ENCODE measurements at regions not wholly inside any gene's neighbourhood (a gene's known extent, or its start where the extent isn't known, plus 50 kb on each side); places are given as distances from the start of the nearest gene placed in this dataset.
"Not testable (repeated sequence)": the region's sequence is repeated elsewhere in the genome, so short reads cannot be mapped to it uniquely, and the experiment has no call there.

DNA sequence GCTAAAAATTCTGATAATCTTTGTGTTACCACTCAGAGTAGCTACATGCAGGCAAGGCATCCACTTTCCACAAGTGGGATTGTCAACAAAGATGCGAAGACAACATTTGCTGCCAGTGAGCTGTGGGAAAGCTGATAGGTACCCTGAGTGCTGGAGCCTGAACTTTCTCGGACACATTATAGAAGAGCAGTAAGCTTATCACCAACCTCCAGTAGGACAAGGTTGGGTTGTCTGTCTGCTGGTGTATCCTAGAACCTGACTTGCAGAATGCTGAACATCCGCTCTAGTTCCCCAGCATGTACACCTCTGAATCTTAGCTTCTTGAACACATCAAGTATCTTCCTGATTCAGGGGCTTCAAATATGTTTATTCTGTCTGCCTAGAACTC is 103.8 kb upstream of the PPM1H start:
- DNase-seq = no peak

DNA sequence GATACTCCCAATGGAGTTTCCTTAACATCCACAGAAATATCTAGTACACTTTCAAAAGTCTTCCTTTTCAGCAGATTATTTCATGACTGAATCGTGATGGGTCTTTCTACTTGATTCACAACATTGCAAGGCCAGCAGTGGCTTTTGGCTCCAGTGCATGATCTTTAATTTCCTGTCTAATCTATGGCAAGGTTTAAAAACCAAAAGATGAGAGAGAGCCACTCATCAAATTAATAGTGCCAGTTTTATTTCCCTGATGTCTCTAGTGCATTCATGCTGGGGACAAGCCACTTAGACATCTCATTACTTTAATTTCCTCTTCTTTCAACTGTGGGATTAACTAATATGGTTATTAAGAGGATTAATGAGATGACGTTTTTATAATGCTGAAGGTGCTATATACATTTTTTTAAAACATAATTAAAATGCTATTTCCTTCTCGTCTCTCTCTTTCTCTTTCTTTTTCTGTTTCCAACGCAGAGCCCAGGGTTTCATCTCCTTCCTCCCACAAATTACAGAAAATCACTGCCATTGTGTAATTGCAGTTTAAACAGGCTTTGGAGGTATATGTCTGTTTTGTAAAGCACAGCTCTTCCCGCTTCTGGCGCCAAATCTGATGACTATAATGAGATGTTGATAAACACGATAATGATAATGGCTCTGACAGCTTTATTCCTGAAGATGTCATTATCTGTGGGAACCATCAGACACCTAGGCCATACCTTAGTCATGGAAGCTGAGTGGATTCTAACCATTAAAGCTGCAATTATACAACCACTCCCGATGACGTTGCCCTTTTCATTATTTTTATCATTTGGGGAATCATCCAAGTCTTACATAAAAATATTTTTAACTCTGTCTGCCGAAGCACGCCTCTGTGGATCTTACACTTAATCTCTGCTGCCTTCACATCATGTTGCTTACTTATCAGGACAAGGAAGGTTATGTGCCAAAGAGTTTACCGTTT is 103.1 kb upstream of the PPM1H start:
- DNase-seq = peak; percentile 45

DNA sequence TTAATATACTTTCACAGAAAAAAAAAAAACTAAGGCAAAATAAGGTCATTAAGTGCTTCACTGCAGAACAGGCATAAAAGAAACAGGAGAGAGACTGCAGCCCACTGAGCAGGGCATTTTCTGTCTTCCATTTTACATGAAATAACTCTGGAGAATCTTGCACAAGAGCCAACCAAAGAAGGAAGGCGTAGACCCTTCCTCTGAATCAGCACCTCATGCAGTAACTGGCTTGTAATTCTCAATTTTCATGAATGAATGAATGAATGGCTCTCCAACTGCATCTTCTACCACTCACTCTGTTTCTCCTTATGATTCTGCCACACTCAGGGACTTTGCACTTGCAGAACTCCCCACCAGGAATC is 102.0 kb upstream of the PPM1H start:
- DNase-seq = no peak

DNA sequence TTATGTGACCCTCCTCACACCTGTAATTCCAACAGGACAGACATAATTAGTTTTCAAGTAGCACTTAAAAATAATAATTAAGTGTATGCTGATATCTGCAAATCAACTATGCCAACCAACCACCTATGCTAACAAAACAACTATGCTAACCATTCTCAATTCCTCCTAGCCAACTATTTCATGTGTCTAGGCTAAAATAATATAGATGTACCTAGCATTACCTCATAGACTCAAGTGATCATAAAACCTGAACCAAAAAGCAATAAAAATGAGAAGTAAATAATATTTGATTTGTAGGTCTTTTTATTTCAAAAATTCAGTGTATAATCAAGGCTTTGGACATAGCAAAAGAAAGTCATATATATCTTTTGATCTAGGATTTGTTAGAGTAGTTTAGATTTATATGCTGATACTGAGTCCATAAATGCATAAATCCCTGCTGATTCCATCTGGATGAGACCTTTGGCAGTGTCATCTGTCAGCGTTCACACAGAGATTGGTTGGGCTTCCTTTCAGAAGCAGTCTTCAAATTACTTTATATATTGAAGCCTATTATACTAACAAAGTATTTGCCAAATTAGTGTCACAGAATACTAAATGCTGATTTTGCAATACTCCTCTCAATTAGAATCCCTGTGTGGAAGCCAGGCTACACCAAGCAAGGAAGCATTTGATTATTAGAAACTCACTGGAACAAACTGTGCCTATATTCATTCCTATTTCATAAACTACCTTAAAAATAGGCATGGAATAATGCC is 101.4 kb upstream of the PPM1H start:
- DNase-seq = no peak

DNA sequence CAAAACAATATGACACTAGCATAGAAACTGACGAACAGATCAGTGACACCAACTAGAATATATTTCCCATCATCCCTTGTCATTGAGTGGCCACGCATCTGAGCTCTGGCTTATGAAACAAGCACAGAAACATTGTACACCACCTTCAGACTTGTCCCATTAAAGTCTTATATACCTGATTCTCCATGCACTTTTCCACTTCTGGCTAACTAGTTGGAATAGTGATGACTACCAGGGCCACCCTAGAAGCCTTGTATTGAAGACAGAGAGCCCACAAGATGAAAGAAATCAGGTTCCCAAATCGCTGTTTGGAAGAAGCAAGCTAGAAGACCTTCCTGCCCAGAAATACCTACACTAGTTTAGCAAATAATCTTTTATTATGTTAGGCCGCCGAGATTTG is 99.7 kb upstream of the PPM1H start:
- no peak for DNase-seq

DNA sequence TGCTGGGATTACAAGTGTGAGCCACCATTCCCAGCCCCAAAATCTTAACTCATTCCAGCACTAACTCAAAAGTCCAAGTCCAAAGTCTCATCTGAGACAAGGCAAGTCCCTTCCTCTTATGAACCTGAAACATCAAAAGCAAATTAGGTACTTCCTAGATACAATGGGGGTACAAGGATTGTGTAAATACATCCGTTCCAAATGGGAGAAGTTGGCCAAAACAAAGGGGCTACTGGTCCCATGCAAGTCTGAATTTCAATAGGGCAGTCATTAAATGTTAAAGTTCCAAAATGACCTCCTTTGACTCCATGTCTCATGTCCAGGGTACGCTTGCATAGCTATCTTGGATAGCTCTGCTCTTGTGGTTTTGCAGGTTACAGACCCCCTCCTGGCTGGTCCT is 94.7 kb upstream of the PPM1H start:
- DNase-seq = no peak

DNA sequence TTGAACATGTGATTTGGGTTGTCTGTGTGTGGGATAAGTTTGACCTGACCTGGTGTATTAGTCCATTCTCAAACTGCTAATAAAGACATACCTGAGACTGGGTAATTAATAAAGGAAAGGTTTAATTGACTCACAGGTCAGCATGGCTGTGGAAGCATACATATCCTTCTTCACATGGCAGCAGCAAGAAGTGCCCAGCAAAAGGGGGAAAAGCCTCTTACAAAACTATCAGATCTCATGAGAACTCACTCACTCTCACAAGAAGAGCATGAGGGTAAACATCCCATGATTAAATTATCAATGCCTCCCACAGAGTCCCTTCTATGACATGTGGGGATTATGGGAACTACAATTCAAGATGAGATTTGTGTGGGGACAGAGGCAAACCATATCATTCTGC is 94.0 kb upstream of the PPM1H start:
- no peak for DNase-seq

DNA sequence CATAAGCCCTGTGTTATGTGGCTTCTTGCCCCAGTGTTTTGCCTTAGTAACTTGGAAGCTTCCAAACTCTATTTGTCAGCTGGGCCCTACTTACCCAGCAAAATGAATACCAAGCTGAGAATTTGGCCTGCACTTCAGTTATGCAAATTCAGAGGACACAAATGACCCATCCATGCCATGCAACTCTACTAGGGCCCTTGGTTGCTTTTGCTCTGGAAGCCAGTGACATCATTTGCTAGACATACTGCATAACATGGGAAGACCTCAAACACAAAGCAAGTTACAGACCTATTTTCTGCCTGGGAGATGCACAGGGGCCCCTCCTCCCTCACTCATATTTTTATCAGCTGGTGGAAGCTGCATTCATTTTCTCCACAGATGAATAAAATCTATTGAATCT is 90.2 kb upstream of the PPM1H start:
- DNase-seq = no peak

DNA sequence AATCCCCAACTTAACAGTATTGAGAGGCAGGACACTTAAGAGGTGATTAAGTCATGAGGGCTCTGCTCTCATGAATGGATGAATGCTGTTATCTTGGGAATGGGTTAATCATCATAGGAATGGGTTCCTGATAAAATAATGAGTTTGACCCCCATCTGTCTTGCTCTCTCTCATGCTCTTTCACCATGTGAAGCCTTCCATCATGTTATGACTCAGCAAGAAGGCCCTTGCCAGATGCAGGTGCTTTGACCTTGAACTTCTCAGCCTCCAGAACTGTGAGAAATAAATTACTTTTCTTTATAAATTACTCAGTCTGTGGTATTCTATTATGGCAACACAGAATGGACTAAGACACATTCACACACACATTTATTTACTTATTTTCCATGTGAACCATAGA is 89.0 kb upstream of the PPM1H start:
- DNase-seq = no peak

DNA sequence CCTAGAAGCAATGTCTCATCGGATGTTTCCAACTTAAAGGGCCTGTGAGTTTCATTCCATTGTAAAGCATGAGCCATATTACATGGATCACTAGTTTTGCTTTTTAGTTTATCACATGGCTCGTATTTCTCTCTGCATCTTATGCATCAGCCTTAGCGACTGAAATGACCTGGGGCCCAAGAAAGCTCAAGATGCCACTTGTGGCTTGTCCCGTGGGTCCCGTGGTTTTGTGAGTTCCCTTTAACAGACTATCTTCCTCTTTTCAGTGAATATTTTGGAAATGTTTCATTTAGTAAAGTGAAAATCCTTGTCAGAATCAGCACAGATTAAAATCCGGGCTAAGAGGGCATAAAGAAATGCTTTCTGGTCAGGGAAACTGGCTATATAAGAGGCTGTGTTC is 86.2 kb upstream of the PPM1H start:
- DNase-seq = no peak

DNA sequence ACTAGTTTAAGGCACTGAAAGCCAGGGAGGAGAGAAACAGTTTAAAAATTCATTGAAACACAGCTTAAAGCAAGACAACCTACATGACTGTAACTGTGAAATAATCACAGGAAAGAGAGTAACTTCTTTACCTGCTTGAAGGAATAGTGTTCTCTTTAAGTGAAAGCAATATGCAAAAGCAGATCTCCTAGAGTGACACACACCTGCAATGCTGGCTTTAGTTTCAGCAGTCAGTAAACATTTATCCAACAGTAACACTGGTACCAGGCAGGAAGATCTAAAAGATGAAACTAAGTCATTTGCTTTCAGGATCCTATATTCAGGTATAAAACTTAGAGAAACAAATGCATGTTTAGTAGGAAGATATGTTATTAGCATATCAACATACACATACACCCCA is 85.3 kb upstream of the PPM1H start:
- DNase-seq = no peak

DNA sequence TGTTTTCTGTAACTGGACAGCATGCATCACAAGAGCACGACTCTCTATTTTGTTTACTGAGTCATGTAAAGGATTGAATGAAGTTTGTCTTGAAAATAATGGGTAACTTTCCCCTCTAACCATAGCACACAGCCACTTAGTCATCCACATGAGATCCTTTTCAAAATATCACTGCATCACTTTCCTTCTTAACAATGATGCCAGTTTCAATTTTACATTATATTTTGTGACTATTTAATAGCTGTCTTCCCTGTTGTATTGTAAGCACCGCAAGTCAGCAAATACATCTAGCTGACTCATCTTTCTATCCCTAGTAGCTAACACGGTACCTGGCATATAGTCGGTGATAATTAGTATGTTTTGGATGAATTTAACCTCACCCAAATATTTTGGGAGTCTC is 83.3 kb upstream of the PPM1H start:
- no peak for DNase-seq

DNA sequence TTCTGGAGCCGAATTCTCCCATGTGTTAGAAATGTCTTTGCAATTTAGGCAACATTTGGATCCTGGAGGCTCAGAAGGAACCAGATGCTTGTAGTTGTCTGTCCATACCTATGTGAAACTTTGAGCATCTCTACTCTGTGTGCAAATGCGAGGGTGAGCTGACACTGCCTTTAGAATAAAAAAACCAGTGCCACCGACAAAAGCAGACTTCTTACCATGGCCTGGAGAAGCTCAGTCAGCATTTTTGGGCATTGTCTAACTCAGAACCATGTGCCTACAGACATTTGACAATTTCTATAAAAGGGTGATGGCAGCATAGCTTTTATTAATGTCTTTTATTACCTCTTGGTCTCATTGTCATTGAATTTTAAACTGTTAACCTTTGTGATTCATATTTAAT is 78.4 kb upstream of the PPM1H start:
- no peak for DNase-seq

DNA sequence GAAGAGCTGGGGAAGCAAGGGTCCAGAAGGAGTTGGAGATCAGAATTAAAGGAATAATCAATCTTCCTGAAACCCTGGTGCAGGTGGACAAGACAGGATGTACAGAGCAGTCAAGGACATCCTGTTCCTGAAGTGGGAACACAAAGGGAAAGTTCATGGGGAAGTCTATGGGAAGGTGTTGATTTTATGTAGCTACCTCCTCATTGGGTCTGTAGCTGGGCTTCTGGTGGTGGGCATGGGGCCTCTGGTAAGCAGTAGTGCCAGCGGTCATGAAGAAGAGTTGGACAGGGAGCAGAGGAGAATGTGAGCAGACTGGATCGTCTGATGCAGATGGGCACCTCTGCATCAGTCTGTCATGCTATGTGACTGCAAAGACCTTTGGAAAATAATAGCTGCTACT is 75.7 kb upstream of the PPM1H start:
- DNase-seq = no peak

DNA sequence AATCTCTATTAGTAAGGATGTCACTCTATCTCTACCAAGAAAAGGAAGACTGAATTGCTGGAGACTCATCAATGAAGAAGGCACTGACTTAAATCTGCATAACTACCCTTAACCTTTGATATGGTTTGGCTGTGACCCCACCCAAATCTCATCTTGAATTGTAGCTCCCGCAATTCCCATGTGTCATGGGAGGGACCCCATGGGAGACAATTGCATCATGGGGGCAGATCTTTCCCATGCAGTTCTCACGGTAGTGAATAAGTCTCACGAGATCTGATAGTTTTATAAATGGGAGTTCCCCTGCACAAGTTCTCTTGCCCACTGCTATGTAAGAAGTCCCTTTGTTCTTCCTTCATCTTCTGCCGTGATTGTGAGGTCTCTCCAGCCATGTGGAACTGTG is 73.4 kb upstream of the PPM1H start:
- no peak for DNase-seq

DNA sequence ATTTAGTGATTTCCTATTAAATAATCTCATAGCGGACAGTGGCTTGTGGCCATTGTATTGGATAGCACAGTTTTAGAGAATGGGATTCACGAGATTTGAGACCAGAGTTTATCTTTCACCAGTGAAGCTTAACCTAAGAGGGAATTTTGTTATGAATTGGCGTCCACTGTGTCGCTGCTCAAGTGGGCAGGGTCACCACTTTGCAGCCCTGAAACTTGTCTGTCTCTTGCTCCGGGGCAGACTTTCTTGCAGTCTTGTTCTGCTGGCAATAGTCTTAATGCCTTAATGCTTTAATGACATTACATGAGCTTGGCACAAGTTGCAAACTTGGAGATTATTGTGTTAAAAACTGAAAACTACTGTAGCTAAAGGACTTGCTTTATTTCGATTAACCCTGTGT is 72.8 kb upstream of the PPM1H start:
- DNase-seq = no peak

DNA sequence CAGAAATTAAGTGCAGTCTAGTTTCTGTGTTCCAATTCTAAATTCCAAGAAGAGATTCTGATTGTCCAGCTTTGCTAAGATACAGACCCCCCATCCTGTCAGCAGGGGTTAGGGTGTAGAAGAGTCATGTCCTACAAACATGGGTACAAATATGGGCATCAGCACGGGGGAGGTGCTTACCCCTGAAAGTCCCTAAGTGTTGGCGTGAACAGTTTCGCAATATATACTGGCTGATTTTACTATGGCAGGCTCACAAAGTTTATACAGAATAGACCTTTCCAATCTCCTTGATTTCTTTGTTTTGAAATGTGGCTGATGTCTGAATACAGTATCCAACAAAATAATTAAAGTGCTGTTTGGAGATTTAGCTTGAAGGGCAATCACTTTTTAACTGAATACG is 71.6 kb upstream of the PPM1H start:
- DNase-seq = no peak

DNA sequence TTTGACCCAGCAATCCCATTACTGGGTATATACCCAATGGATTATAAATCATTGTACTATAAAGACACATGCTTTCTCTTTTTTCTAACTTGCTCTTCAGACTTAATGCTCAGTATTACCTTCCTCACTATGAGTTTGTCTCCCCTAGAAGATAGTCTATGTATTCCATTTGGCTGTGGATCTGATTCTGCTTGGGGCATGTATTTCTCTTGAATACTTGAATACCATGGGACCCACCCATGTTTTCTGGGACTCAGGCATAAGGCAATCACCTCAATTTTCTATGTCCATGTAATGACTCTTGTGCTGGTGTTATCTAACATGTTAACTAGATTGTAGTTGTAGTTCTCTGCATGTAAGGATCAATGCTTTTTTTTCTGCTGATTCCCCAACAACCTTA is 70.4 kb upstream of the PPM1H start:
- no peak for DNase-seq

DNA sequence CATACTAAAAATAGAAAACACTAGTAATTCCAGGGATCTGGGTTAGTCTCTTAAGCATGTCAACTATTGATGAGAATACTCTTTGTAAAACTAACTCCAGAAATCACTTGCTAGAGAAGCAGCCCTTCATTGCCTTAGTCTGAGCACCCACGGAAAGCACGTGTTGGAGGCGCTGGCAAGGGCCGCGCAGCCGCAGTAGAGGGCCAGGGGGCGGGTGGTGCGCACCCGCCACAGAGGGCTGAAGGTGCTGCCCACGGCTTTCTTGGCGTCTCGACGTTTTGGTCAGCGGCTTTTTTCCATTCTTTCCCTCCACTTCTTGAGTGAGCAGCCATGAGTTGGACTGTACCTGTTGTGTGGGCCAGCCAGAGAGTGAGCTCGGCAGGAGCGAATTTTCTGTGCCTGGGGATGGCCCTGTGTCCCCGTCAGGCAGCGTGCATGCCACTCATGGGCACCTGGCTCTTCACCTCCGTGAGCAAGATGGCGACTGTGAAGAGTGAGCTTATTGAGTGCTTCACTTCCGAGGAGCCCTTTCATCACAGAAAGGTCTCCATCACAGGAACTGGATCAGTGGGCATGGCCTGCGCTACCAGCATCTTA is 68.4 kb upstream of the PPM1H start:
- no peak for DNase-seq

DNA sequence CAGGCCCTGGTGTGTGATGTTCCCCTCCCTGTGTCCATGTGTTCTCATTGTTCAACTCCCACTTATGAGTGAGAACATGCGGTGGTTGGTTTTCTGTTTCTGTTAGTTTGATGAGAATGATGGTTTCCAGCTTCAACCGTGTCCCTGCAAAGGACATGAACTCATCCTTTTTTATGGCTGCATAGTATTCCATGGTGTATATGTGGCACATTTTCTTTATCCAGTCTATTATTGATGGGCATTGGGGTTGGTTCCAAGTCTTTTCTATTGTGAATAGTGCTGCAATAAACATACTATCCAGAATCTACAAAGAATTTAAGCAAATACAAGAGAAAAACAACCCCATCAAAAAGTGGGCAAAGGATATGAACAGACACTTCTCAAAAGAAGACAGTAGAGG is 67.1 kb upstream of the PPM1H start:
- not testable (repeated sequence) for DNase-seq

DNA sequence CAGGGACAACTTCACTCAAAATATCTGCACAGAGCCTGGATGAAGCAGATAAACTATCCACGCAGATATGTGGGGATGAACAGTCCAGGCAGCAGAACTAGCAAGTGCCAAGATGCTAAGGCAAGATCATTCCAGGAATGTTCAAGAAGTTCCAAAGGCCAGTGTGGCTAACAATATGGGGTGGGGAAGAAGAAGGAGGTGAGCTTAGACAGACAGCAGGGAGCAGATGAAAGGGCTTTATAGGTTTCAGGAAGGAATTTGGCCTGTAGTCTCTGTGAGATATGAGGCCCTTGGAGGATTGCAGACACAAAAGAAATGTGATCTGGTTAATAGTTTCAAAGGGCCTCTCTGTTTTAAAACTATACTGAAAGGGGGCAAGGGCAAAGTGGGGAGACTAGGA is 63.5 kb upstream of the PPM1H start:
- no peak for DNase-seq

DNA sequence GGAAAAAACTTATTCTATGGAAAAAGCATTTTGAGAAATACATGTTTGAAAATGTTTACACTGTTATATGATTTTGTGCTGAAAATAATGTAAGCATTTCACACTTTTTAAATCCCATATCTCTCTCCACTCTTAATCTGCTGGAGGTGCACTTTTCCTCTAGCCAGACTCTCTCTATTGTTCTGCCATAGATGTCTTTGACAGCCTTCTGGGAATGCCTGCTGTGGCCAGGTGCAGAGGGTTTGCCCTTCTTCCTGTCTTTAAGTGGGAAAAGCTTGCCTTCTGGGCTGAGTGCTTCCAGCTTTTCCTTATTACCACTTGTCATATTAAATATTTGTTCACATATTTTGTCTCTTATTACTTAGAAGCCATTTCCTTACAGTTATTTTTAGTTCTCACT is 60.1 kb upstream of the PPM1H start:
- peak; percentile 11 for DNase-seq

DNA sequence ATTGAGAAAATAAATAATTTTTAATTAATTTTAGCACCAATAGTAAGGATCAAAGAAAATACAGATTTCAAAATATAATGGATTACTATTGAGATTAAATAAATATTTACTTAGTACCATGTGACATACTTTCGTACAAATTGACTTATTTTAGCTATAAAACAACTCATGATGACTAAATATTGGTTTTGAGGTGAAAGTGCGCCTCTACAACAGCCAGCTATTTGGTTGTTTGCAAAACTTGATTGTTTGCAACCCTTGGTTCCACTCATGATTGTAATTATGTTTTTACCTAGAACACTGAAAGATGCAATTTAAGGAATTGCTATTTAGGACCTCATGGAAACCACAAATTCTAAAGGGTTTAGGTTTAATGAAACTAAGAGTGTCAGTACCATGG is 51.9 kb upstream of the PPM1H start:
- no peak for DNase-seq
